ENCODE measurements at regions not wholly inside any gene's neighbourhood (a gene's known extent, or its start where the extent isn't known, plus 50 kb on each side); places are given as distances from the start of the nearest gene placed in this dataset.

GRCh38 chr15:45759936-45760335 is 125.1 kb downstream of the SQOR start:
- ATAC-seq (no peak), DNase-seq (ENCODE audit: low read depth, low spot score) (no peak)
- POLR2A ChIA-PET, result no interaction called here
- H3K9ac ChIP-seq (ENCODE audit: low read length), result no peak overlapping the region
- BruUV-seq (replicated peaks), result no TSS peak
- intact Hi-C loops (cut with micrococcal nuclease), result no loop called here
- TF ChIP-seq, protein P1, sequence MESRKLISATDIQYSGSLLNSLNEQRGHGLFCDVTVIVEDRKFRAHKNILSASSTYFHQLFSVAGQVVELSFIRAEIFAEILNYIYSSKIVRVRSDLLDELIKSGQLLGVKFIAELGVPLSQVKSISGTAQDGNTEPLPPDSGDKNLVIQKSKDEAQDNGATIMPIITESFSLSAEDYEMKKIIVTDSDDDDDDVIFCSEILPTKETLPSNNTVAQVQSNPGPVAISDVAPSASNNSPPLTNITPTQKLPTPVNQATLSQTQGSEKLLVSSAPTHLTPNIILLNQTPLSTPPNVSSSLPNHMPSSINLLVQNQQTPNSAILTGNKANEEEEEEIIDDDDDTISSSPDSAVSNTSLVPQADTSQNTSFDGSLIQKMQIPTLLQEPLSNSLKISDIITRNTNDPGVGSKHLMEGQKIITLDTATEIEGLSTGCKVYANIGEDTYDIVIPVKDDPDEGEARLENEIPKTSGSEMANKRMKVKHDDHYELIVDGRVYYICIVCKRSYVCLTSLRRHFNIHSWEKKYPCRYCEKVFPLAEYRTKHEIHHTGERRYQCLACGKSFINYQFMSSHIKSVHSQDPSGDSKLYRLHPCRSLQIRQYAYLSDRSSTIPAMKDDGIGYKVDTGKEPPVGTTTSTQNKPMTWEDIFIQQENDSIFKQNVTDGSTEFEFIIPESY (IDR thresholded peaks at IDR 0.05; ENCODE audit: extremely low read depth, insufficient replicate concordance, low read length), result no peak
- TF ChIP-seq ZNF274 (IDR thresholded peaks at IDR 0.05; ENCODE audit: low read depth, low read length) (no peak), SRF (IDR thresholded peaks at IDR 0.05; ENCODE audit: low read depth) (no peak), SP1 (IDR thresholded peaks at IDR 0.05; ENCODE audit: low read depth) (no peak), EGR1 (IDR thresholded peaks at IDR 0.05; ENCODE audit: low read depth) (no peak), FOSL1 (IDR thresholded peaks at IDR 0.05; ENCODE audit: low read depth) (no peak), RAD21 (IDR thresholded peaks at IDR 0.05; ENCODE audit: low read depth) (no peak), ELF1 (IDR thresholded peaks at IDR 0.05; ENCODE audit: borderline replicate concordance, low read depth) (no peak), JUND (IDR thresholded peaks at IDR 0.05) (no peak)
- TF ChIP-seq, protein P2, sequence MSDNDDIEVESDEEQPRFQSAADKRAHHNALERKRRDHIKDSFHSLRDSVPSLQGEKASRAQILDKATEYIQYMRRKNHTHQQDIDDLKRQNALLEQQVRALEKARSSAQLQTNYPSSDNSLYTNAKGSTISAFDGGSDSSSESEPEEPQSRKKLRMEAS (IDR thresholded peaks at IDR 0.05), result no peak
- TF ChIP-seq, protein P3, sequence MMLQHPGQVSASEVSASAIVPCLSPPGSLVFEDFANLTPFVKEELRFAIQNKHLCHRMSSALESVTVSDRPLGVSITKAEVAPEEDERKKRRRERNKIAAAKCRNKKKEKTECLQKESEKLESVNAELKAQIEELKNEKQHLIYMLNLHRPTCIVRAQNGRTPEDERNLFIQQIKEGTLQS (IDR thresholded peaks at IDR 0.05), result no peak
- no peaks in the 10 kb centered on the region for H3K36me3 ChIP-seq (ENCODE audit: control insufficient read depth in 1 of 2, insufficient read depth in 2 of 2, low read length in 2 of 2)
- RAD21 ChIA-PET (ENCODE audit: low non-redundant PET in 1 of 2, low total read pairs in 2 of 2, uncharacterized antibody in 2 of 2, unreplicated experiment in 2 of 2), result no interaction called here
- no peak overlapping the region for H2AFZ ChIP-seq (ENCODE audit: low read depth, low read length, poor library complexity, severe bottlenecking)
- H3K27ac ChIP-seq (ENCODE audit: low read depth, low read length), result no peak overlapping the region
- CTCF ChIA-PET, result no interaction called here
- H3K79me2 ChIP-seq (ENCODE audit: insufficient read depth, low read length), result no peaks in the 10 kb centered on the region
- no peaks in the 10 kb centered on the region for H3K9me3 ChIP-seq (ENCODE audit: control insufficient read depth in 1 of 2, insufficient read depth in 1 of 2, low read depth in 1 of 2, low read length in 2 of 2)
- H3K4me3 ChIP-seq (replicated peaks in 1 of 2; ENCODE audit: low read depth in 1 of 2, low read length in 2 of 2), result no peak overlapping the region
- H3K4me1 ChIP-seq (ENCODE audit: control insufficient read depth in 1 of 2, insufficient read depth in 2 of 2, low read length in 2 of 2), result no peaks in the 10 kb centered on the region
- H4K20me1 ChIP-seq (ENCODE audit: insufficient read depth), result no peaks in the 10 kb centered on the region
- no peaks in the 10 kb centered on the region for H3K9me2 ChIP-seq (ENCODE audit: insufficient read depth)
- H3K4me2 ChIP-seq (ENCODE audit: low read length), result no peak overlapping the region
- H3K27me3 ChIP-seq (ENCODE audit: insufficient read depth, low read length), result peaks cover 14% of the 10 kb centered on the region

All from HCT116 (cell line).